ENCODE measurements at regions not wholly inside any gene's neighbourhood (a gene's known extent, or its start where the extent isn't known, plus 50 kb on each side); places are given as distances from the start of the nearest gene placed in this dataset.
"Not testable (repeated sequence)": the region's sequence is repeated elsewhere in the genome, so short reads cannot be mapped to it uniquely, and the experiment has no call there.

- H3K27ac ChIP-seq (ENCODE audit: low read depth in 1 of 2, low read length in 2 of 2) = no peak overlapping the region
- no peak overlapping the region for H3K4me3 Mint-ChIP-seq
- H3K4me1 ChIP-seq (ENCODE audit: insufficient read depth, low read length) = no peaks in the 10 kb centered on the region
- no peaks in the 10 kb centered on the region for H3K36me3 Mint-ChIP-seq (ENCODE audit: low read depth)
- POLR2A ChIA-PET = no interaction called here
- no peak for DNase-seq
- intact Hi-C loops (cut with DNase I, micrococcal nuclease) = no loop called here
- TF ChIP-seq CTCF (IDR thresholded peaks at IDR 0.05) = no peak
- H3K36me3 ChIP-seq (ENCODE audit: insufficient read depth, low read length) = no peaks in the 10 kb centered on the region
- H3K4me1 Mint-ChIP-seq (ENCODE audit: low read depth) = no peaks in the 10 kb centered on the region
- H3K27me3 Mint-ChIP-seq = peaks cover 5% of the 10 kb centered on the region
- no peak overlapping the region for H3K27ac Mint-ChIP-seq
- peaks cover 6% of the 10 kb centered on the region for H3K9me3 Mint-ChIP-seq
- ATAC-seq (ENCODE audit: poor library complexity) = no peak
- H3K9me3 ChIP-seq (ENCODE audit: control insufficient read depth in 1 of 2, insufficient read depth in 1 of 2, low read length in 2 of 2) = peaks cover 0 to 15% of the 10 kb centered on the region in 2 experiments
- H3K4me3 ChIP-seq (ENCODE audit: low read length) = no peak overlapping the region
- CTCF ChIA-PET = no interaction called here
- no peaks in the 10 kb centered on the region for H3K27me3 ChIP-seq (ENCODE audit: control insufficient read depth in 1 of 2, insufficient read depth in 2 of 2, low read length in 2 of 2)
These were observed 170.6 kb downstream of the FZD1 start for GRCh38 chr7:91434836-91435235.

DNA sequence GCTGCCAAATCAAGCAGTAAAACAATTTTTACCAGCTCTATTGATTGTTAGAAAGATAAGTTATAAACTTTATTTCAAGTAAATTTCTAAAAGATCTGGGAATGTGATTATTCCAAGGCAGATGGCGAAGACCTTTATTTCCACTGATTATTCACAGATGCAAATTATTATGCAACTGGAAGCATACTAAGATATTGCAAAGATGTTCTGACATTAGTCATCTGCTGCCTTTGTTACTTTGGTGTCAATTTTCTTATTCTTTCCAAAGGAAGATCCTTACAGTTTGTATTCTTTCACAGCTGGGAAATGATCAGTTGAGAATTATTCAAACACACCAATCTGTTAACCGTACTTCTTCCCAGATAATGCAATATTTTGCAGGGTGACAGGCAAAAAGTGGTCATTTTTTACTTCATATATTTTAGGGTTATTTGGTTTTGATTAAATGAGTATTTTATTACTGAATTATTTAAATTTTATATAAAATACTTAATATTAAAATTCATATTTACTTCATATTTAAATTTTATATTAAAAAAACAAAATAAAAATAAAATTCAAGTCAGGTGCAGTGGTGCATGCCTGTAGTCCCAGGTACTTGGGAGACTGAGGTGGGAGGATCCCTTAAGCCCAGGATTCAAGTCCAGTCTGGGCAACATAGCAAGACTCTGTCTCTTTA is 171.3 kb downstream of the FZD1 start:
- CTCF ChIA-PET = no interaction called here
- peaks cover 8% of the 10 kb centered on the region for H3K9me3 Mint-ChIP-seq

GRCh38 chr7:91436655-91437054 is 172.4 kb downstream of the FZD1 start:
- no peak for TF ChIP-seq CTCF (IDR thresholded peaks at IDR 0.05)
- Mint-ChIP-seq H3K4me1 (ENCODE audit: low read depth) (no peaks in the 10 kb centered on the region), H3K27ac (no peak overlapping the region), H3K9me3 (peaks cover 8% of the 10 kb centered on the region), H3K36me3 (ENCODE audit: low read depth) (no peaks in the 10 kb centered on the region), H3K4me3 (no peak overlapping the region), H3K27me3 (peaks cover 5% of the 10 kb centered on the region)
- ChIA-PET CTCF (no interaction called here), POLR2A (no interaction called here)
- ATAC-seq (ENCODE audit: poor library complexity) (no peak), DNase-seq (no peak)
- peaks cover 0 to 21% of the 10 kb centered on the region in 2 experiments for H3K9me3 ChIP-seq (ENCODE audit: control insufficient read depth in 1 of 2, insufficient read depth in 1 of 2, low read length in 2 of 2)
- intact Hi-C loops (cut with DNase I, micrococcal nuclease) = no loop called here
- H3K27me3 ChIP-seq (ENCODE audit: control insufficient read depth in 1 of 2, insufficient read depth in 2 of 2, low read length in 2 of 2) = no peaks in the 10 kb centered on the region
- no peaks in the 10 kb centered on the region for H3K4me1 ChIP-seq (ENCODE audit: insufficient read depth, low read length)
- no peak overlapping the region for H3K27ac ChIP-seq (ENCODE audit: low read depth in 1 of 2, low read length in 2 of 2)
- no peaks in the 10 kb centered on the region for H3K36me3 ChIP-seq (ENCODE audit: insufficient read depth, low read length)
- H3K4me3 ChIP-seq (ENCODE audit: low read length) = no peak overlapping the region

More for the DNA sequence above, 171.3 kb downstream of the FZD1 start:
- H3K4me1 ChIP-seq (ENCODE audit: insufficient read depth, low read length) = no peaks in the 10 kb centered on the region
- no peak overlapping the region for H3K4me3 ChIP-seq (ENCODE audit: low read length)
- no peaks in the 10 kb centered on the region for H3K36me3 ChIP-seq (ENCODE audit: insufficient read depth, low read length)
- no peak for TF ChIP-seq CTCF (IDR thresholded peaks at IDR 0.05)
- DNase-seq (no peak), ATAC-seq (ENCODE audit: poor library complexity) (no peak)
- Mint-ChIP-seq H3K27me3 (peaks cover 5% of the 10 kb centered on the region), H3K4me1 (ENCODE audit: low read depth) (no peaks in the 10 kb centered on the region), H3K27ac (no peak overlapping the region), H3K36me3 (ENCODE audit: low read depth) (no peaks in the 10 kb centered on the region), H3K4me3 (no peak overlapping the region)
- intact Hi-C loops (cut with DNase I, micrococcal nuclease) = no loop called here
- POLR2A ChIA-PET = no interaction called here
- H3K27me3 ChIP-seq (ENCODE audit: control insufficient read depth in 1 of 2, insufficient read depth in 2 of 2, low read length in 2 of 2) = no peaks in the 10 kb centered on the region
- H3K27ac ChIP-seq (ENCODE audit: low read depth in 1 of 2, low read length in 2 of 2) = no peak overlapping the region
- H3K9me3 ChIP-seq (ENCODE audit: control insufficient read depth in 1 of 2, insufficient read depth in 1 of 2, low read length in 2 of 2) = peaks cover 0 to 16% of the 10 kb centered on the region in 2 experiments

GRCh38 chr7:91440198-91440597 is 176.0 kb downstream of the FZD1 start:
- DNase-seq; H3K36me3 ChIP-seq (ENCODE audit: insufficient read depth, low read length); intact Hi-C loops (cut with DNase I, micrococcal nuclease); H3K27ac Mint-ChIP-seq; H3K27ac ChIP-seq (ENCODE audit: low read depth in 1 of 2, low read length in 2 of 2); H3K4me3 Mint-ChIP-seq; H3K27me3 Mint-ChIP-seq; H3K27me3 ChIP-seq (ENCODE audit: control insufficient read depth in 1 of 2, insufficient read depth in 2 of 2, low read length in 2 of 2); H3K4me1 Mint-ChIP-seq (ENCODE audit: low read depth); ATAC-seq (ENCODE audit: poor library complexity); H3K36me3 Mint-ChIP-seq (ENCODE audit: low read depth); H3K4me1 ChIP-seq (ENCODE audit: insufficient read depth, low read length); POLR2A ChIA-PET; H3K4me3 ChIP-seq (ENCODE audit: low read length); CTCF ChIA-PET: not testable (repeated sequence)
- peaks cover 0 to 14% of the 10 kb centered on the region in 2 experiments for H3K9me3 ChIP-seq (ENCODE audit: control insufficient read depth in 1 of 2, insufficient read depth in 1 of 2, low read length in 2 of 2)
- H3K9me3 Mint-ChIP-seq = peaks cover 19% of the 10 kb centered on the region

All from CD4-positive, alpha-beta T cell (primary cell).